Activated T-helper 1 cell treated with anti-CD3 and anti-CD28 coated beads, Interleukin-12 subunit alpha, Interleukin-12 subunit beta, Interleukin-2, Interleukin-4 antibody, amounts not matched to agents 30 ng/mL and 10 ng/mL and 1 ng/mL, durations not matched to agents 14 hours and 24 hours and 36 hours (primary cell): ENCODE measurements at regions not wholly inside any gene's neighbourhood (a gene's known extent, or its start where the extent isn't known, plus 50 kb on each side); places are given as distances from the start of the nearest gene placed in this dataset.

Source experiments
- DNase-seq: peaks from one replicate; pipeline ENCODE4 v3.0.0; 2021; ENCODE audit warnings: low spot score
- H3K27ac Mint-ChIP-seq: one replicate; pipeline ENCODE4 v1.8.0; 2021; ENCODE audit warnings: mild to moderate bottlenecking, mixed read lengths
- H3K27me3 Mint-ChIP-seq: one replicate; pipeline ENCODE4 v1.8.0; 2022; ENCODE audit warnings: mild to moderate bottlenecking, moderate library complexity, mixed read lengths; ENCODE audit not compliant: insufficient read depth
- H3K36me3 Mint-ChIP-seq: one replicate; pipeline ENCODE4 v1.8.0; 2021; ENCODE audit warnings: low read depth, mixed read lengths
- H3K4me1 Mint-ChIP-seq: one replicate; pipeline ENCODE4 v1.8.0; 2021; ENCODE audit warnings: low read depth, mixed read lengths
- H3K4me3 Mint-ChIP-seq: one replicate; pipeline ENCODE4 v1.8.0; 2021; ENCODE audit warnings: mild to moderate bottlenecking, moderate library complexity, mixed read lengths
- H3K9me3 Mint-ChIP-seq: one replicate; pipeline ENCODE4 v1.8.0; 2021; ENCODE audit warnings: mixed read lengths
- intact Hi-C: fragments of 100-400 bp; cut with micrococcal nuclease; formaldehyde crosslinking; loops from one replicate; pipeline ENCODE4 v1.15.1; 2024

- intact Hi-C loops, result no loop called here
- peaks cover 42% of the 10 kb centered on the region for H3K9me3 Mint-ChIP-seq
- no peak overlapping the region for H3K4me3 Mint-ChIP-seq
- H3K27ac Mint-ChIP-seq, result no peak overlapping the region
- H3K4me1 Mint-ChIP-seq, result no peaks in the 10 kb centered on the region
- H3K27me3 Mint-ChIP-seq, result no peaks in the 10 kb centered on the region
- no peaks in the 10 kb centered on the region for H3K36me3 Mint-ChIP-seq
- no peak for DNase-seq
These were observed 483.8 kb upstream of the REG3G start for GRCh38 chr2:78541451-78542267.

- H3K9me3 Mint-ChIP-seq, result peaks cover 34% of the 10 kb centered on the region
- H3K27ac Mint-ChIP-seq, result no peak overlapping the region
- H3K27me3 Mint-ChIP-seq, result no peaks in the 10 kb centered on the region
- intact Hi-C loops, result no loop called here
- no peaks in the 10 kb centered on the region for H3K36me3 Mint-ChIP-seq
- DNase-seq, result no peak
- no peaks in the 10 kb centered on the region for H3K4me1 Mint-ChIP-seq
- no peak overlapping the region for H3K4me3 Mint-ChIP-seq
These were observed 478.7 kb upstream of the REG3G start for GRCh38 chr2:78546843-78547242.

DNA sequence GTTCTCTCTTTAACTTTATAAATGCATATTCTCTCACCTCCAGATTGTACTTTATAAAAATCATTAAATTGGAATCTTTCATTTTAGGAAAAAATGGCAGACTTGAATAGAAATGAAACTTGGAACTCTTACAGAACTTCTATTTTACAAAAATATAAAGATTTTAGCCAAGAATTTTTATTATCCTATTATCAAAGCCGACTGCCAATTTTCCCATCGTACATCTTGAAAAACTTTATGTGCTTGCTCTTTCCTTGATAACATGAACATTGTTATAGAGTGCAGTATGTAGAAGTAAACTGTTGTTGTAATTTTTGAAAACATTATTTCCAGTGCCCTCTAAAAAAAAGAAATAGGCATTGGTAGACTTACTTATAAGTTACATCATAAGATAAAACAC, 475.7 kb upstream of the REG3G start:
- no peaks in the 10 kb centered on the region for H3K27me3 Mint-ChIP-seq
- intact Hi-C loops, result no loop called here
- H3K4me3 Mint-ChIP-seq, result no peak overlapping the region
- DNase-seq, result no peak
- H3K27ac Mint-ChIP-seq, result no peak overlapping the region
- H3K4me1 Mint-ChIP-seq, result no peaks in the 10 kb centered on the region
- H3K9me3 Mint-ChIP-seq, result peaks cover 27% of the 10 kb centered on the region
- H3K36me3 Mint-ChIP-seq, result no peaks in the 10 kb centered on the region

DNA sequence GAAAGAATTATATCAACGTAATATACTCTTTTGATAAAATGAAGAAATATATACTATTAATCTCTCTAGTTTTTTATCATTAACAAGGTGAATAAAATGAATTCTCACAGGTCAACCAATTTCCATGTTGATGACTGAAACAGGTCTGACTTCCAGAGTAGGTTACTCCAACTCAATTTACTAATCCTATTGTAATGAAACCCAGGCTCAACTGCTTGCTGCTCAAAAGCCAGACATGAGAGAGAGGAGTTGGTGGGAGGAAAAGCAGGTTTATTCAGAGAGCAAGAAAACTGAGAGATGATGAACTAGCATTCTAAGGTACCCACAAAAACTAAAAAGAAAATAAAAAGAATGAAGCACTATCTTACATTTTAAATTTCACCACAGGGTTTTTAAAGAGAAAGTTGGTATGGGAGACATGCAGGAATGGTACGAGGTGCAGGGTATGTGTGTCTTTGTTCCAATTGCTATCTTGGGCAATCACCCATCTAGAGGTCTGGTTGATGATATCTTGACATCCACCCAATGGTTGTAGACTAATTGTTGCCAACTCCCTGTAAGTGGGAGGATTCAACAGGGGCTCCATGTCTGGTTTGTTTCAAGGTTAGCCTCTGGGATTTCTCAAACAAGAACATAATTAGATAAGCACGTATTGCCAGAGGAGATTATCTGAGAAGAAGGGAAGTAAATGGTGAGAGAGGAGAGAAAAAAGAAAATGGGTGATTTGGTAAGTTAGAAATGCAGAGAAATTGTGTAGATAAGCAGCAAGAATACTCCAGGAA, 471.4 kb upstream of the REG3G start:
- Mint-ChIP-seq H3K36me3 (no peaks in the 10 kb centered on the region), H3K4me1 (no peaks in the 10 kb centered on the region), H3K9me3 (peaks cover 16% of the 10 kb centered on the region), H3K4me3 (no peak overlapping the region), H3K27me3 (no peaks in the 10 kb centered on the region), H3K27ac (no peak overlapping the region)
- intact Hi-C loops, result no loop called here
- no peak for DNase-seq

DNA sequence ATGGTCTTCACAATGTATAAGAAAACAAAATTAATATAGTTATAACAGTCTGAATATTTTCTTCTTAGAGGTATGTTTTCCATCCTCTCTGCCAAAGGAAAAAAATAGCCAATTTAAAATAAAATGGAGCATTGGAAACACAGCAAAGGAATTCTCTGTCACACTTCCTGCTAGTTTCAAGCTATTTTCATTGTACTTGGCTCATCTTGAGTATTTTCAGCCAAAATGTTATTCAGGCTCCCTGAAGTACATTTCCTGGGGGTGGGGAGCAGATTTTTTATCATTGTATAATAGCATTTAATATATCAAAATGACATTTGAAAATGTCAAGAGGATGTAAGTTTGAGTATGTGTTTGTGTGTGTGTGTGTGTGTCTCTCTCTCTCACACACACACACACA, 463.6 kb upstream of the REG3G start:
- DNase-seq, result no peak
- no peaks in the 10 kb centered on the region for H3K4me1 Mint-ChIP-seq
- H3K27me3 Mint-ChIP-seq, result no peaks in the 10 kb centered on the region
- intact Hi-C loops, result no loop called here
- no peaks in the 10 kb centered on the region for H3K36me3 Mint-ChIP-seq
- no peak overlapping the region for H3K4me3 Mint-ChIP-seq
- H3K27ac Mint-ChIP-seq, result no peak overlapping the region
- peaks cover 6% of the 10 kb centered on the region for H3K9me3 Mint-ChIP-seq

GRCh38 chr2:78564666-78565065, 460.8 kb upstream of the REG3G start:
- Mint-ChIP-seq H3K4me3 (no peak overlapping the region), H3K36me3 (no peaks in the 10 kb centered on the region), H3K27ac (no peak overlapping the region), H3K27me3 (no peaks in the 10 kb centered on the region), H3K9me3 (peaks cover 7% of the 10 kb centered on the region), H3K4me1 (no peaks in the 10 kb centered on the region)
- no peak for DNase-seq
- intact Hi-C loops, result no loop called here

DNA sequence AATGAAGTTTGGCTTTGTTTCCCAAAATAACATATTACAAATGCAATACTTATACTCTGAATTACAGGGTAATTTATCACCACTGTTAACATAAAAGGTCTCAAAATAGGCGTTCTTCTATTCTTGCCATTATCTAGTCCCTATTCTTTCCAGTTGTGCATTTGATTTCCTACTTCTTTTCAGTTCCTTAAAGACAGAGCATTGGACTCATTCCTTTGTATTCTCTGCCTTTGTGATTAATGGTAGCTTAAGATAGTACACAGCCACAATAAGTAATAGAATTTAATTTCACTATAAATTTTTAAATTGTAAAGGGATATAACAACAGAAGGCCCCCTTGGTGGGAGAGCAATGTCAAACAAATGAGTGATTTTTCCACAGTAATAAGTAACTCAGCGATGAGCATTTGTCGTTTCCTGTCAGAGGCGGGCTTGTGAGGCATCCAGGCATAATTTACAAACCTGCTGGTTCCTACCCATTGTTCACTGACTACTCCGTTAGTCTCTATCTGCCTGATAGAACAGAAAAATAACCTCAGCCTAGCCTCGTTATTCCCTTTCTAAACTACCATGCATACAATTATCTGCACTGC, 456.6 kb upstream of the REG3G start:
- peaks cover 25% of the 10 kb centered on the region for H3K9me3 Mint-ChIP-seq

GRCh38 chr2:78576409-78576808, 449.1 kb upstream of the REG3G start:
- DNase-seq, result no peak

More for the DNA sequence above, 456.6 kb upstream of the REG3G start:
- intact Hi-C loops, result no loop called here
- Mint-ChIP-seq H3K4me3 (no peak overlapping the region), H3K36me3 (no peaks in the 10 kb centered on the region), H3K27ac (no peak overlapping the region), H3K4me1 (no peaks in the 10 kb centered on the region), H3K27me3 (no peaks in the 10 kb centered on the region)
- no peak for DNase-seq

DNA sequence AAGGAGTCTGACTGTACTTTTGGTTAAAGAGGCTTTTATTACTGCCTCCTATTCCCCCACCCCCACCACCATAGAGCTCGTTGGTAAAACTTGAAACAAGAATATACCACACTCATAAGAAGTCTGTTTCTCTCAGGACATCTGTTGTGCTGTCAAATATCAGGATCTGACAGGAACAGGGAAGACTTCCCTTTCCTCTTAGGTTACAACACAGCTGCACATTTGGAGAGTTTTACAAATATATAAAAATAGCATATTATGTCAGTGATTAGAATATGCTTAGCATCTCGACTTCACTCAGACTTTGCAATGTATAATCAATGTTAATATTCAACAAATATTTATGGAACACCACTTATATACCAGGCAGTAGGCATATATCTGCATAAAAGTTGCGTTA, 439.6 kb upstream of the REG3G start:
- no peak for DNase-seq
- intact Hi-C loops, result no loop called here
- Mint-ChIP-seq H3K4me1 (no peaks in the 10 kb centered on the region), H3K27ac (no peak overlapping the region), H3K9me3 (peaks cover 16% of the 10 kb centered on the region), H3K36me3 (no peaks in the 10 kb centered on the region), H3K4me3 (no peak overlapping the region), H3K27me3 (no peaks in the 10 kb centered on the region)

More at GRCh38 chr2:78576409-78576808, 449.1 kb upstream of the REG3G start:
- no peak overlapping the region for H3K4me3 Mint-ChIP-seq
- no peaks in the 10 kb centered on the region for H3K27me3 Mint-ChIP-seq
- H3K4me1 Mint-ChIP-seq, result no peaks in the 10 kb centered on the region
- peaks cover 10% of the 10 kb centered on the region for H3K9me3 Mint-ChIP-seq
- no peaks in the 10 kb centered on the region for H3K36me3 Mint-ChIP-seq
- intact Hi-C loops, result no loop called here
- no peak overlapping the region for H3K27ac Mint-ChIP-seq

GRCh38 chr2:78586316-78586715, 439.2 kb upstream of the REG3G start:
- intact Hi-C loops, result no loop called here
- peaks cover 18% of the 10 kb centered on the region for H3K9me3 Mint-ChIP-seq
- no peak overlapping the region for H3K27ac Mint-ChIP-seq
- no peaks in the 10 kb centered on the region for H3K4me1 Mint-ChIP-seq
- DNase-seq, result no peak
- no peak overlapping the region for H3K4me3 Mint-ChIP-seq
- H3K27me3 Mint-ChIP-seq, result no peaks in the 10 kb centered on the region
- H3K36me3 Mint-ChIP-seq, result no peaks in the 10 kb centered on the region

DNA sequence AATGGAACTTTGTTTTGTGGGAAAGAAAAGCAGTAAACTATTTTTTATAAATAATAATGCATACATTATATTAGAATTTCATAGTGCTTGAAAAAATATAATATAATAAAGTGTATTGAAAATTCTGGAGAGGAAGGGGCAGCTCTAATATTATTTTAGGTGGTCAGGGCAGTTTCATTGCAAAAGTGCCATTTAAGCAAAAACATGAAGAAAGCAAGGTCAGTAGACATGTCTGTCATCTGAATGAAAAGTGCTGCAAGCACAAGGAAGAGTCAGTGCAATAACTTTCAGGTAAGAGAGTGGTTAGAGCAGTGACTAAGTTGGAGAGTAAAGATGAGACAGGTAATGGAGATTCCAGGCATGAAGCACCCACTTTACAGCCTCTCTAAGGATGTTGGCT, 435.6 kb upstream of the REG3G start:
- intact Hi-C loops, result no loop called here
- H3K9me3 Mint-ChIP-seq, result peaks cover 18% of the 10 kb centered on the region
- no peak for DNase-seq
- H3K27ac Mint-ChIP-seq, result no peak overlapping the region
- H3K4me3 Mint-ChIP-seq, result no peak overlapping the region
- no peaks in the 10 kb centered on the region for H3K27me3 Mint-ChIP-seq
- no peaks in the 10 kb centered on the region for H3K36me3 Mint-ChIP-seq
- no peaks in the 10 kb centered on the region for H3K4me1 Mint-ChIP-seq

GRCh38 chr2:78592491-78592890, 433.0 kb upstream of the REG3G start:
- H3K4me3 Mint-ChIP-seq, result no peak overlapping the region
- peaks cover 5% of the 10 kb centered on the region for H3K9me3 Mint-ChIP-seq
- H3K36me3 Mint-ChIP-seq, result no peaks in the 10 kb centered on the region
- DNase-seq, result no peak
- no peaks in the 10 kb centered on the region for H3K27me3 Mint-ChIP-seq
- no peaks in the 10 kb centered on the region for H3K4me1 Mint-ChIP-seq
- no peak overlapping the region for H3K27ac Mint-ChIP-seq
- intact Hi-C loops, result no loop called here

DNA sequence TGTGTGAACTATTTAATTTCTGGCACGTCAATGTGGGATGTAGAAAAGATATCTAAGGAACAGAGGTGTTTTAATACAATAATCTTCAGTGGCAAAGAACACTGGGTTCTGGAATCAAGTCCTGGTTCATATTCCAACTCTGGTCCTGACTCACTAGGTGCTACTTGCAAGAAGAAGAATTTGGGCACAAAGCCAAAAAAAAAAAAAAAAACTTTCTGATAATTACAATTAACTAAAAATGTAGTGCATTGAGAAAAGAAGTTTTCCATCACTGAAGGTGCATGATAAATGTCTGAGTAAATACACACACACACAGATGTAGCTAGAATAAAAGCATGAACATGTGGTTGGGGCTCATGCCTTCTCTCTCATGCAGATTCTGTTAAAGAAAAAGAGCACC, 424.4 kb upstream of the REG3G start:
- H3K9me3 Mint-ChIP-seq, result peaks cover 3% of the 10 kb centered on the region
- intact Hi-C loops, result no loop called here

More for the DNA sequence above, 424.4 kb upstream of the REG3G start:
- Mint-ChIP-seq H3K27me3 (no peaks in the 10 kb centered on the region), H3K27ac (no peak overlapping the region), H3K4me3 (no peak overlapping the region), H3K36me3 (no peaks in the 10 kb centered on the region), H3K4me1 (no peaks in the 10 kb centered on the region)
- DNase-seq, result no peak
